ENCODE measurements at regions not wholly inside any gene's neighbourhood (a gene's known extent, or its start where the extent isn't known, plus 50 kb on each side); places are given as distances from the start of the nearest gene placed in this dataset.

DNA sequence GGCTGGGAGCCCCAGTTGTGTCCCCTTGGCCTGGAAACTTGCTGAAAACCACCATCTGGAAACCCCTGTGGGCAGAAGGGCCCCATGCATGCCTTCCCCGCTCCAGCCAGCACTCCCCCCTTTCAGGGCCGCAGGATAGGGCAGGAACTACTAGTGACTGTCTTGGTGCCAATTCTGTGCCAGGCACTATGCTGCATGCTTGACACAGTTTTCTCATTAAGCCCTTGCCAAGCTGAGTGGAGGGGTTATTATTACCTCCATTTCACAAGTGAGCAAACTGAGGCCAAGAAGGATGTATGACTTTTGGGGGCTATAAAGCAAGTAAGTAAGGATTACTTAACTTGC, 73.6 kb upstream of the PJA1 start:
- FAIRE-seq, result no peak

DNA sequence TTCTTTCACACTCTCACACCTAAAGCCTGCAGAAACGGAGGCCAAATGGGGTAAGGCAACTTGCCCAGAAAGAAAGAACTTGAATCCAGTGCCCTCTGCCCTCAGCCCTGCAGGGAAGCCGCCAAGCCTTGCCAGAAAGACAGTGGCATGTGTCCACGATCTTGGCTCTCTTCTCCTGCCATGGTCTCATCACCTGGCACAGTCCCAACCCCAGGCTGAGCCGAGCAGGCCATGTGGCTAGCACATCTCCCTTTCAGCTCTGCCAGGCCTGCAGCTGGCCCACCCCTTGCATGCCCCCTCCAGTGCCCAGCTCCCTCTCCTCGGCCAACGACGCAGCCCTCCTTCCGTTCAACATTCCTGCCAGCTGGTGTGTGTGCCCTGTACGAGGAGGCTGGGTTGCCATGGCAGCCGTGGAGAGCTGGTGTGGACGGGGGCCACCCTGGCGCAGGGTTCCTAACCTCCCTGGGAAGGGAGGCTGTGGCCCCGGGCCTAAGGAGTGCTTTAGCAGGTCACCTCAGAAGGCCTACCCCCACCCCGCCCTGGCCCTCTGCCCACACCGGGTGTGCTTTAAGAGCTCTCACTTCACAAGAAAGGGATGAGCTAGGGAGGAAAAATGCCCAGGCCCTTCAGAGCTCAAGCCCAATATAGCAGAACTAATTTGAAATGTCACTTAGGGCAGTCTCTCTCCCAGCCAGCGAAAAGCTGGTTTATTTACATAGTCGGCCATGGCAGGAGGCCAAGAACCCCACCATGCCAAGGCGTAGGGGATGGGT, 73.0 kb upstream of the PJA1 start:
- H3K27me3 ChIP-seq (ENCODE audit: control insufficient read depth in 3 of 3, insufficient read depth in 3 of 3, low read length in 3 of 3), result peaks cover 0 to 4% (median 0%) of the 10 kb centered on the region in 3 donors
- no peak for DNase-seq
- no peaks in the 10 kb centered on the region for H3K9me3 ChIP-seq (ENCODE audit: control insufficient read depth in 2 of 2, insufficient read depth in 1 of 2, low read depth in 1 of 2, low read length in 1 of 2)
- H3K4me3 ChIP-seq (ENCODE audit: low read depth in 1 of 3, low read length in 3 of 3), result no peak overlapping the region
- no peaks in the 10 kb centered on the region for H3K4me1 ChIP-seq (ENCODE audit: control insufficient read depth in 3 of 3, insufficient read depth in 2 of 3, low read depth in 1 of 3, low read length in 2 of 3)
- H3K27ac ChIP-seq (ENCODE audit: low read depth in 1 of 3, low read length in 2 of 3), result no peak overlapping the region
- WGBS, 3 donors, result 67 to 81% (median 69%) methylated on average over 16 to 18 of the region's 18 CpGs
- no peaks in the 10 kb centered on the region for H3K36me3 ChIP-seq (ENCODE audit: control insufficient read depth in 3 of 3, insufficient read depth in 2 of 3, low read depth in 1 of 3, low read length in 3 of 3)
- FAIRE-seq, result no peak

More for the DNA sequence above, 73.6 kb upstream of the PJA1 start:
- Histone ChIP-seq H3K4me1 (ENCODE audit: control insufficient read depth in 3 of 3, insufficient read depth in 2 of 3, low read depth in 1 of 3, low read length in 2 of 3) (no peaks in the 10 kb centered on the region), H3K4me3 (ENCODE audit: low read depth in 1 of 3, low read length in 3 of 3) (no peak overlapping the region), H3K9me3 (ENCODE audit: control insufficient read depth in 2 of 2, insufficient read depth in 1 of 2, low read depth in 1 of 2, low read length in 1 of 2) (no peaks in the 10 kb centered on the region), H3K27ac (ENCODE audit: low read depth in 1 of 3, low read length in 2 of 3) (no peak overlapping the region), H3K36me3 (ENCODE audit: control insufficient read depth in 3 of 3, insufficient read depth in 2 of 3, low read depth in 1 of 3, low read length in 3 of 3) (no peaks in the 10 kb centered on the region), H3K27me3 (ENCODE audit: control insufficient read depth in 3 of 3, insufficient read depth in 3 of 3, low read length in 3 of 3) (peaks cover 0 to 4% (median 0%) of the 10 kb centered on the region in 3 donors)
- DNase-seq, result no peak
- WGBS, 3 donors, result 46 to 88% (median 48%) methylated on average over 1 to 2 of the region's 2 CpGs

DNA sequence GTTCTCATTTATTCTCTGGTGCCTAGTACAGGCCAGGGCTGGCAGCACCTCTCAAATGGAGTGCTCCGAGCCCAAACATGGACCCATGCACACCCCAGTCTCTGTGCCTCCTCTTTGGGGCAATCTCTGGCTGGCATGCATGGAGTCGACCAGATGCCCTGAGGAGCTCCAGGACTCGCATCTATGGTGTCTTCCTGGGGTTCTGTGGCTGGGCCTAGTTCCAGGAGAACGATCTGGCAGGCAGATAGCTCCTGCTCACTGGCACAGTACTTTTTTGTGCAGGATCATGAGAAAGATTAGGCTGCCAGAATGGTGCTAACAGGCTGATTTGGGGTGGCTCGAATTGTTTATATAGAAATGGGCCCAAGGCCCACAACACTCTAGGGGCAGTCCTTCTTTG, 72.0 kb upstream of the PJA1 start:
- Histone ChIP-seq H3K4me3 (ENCODE audit: low read depth in 1 of 3, low read length in 3 of 3) (no peak overlapping the region), H3K36me3 (ENCODE audit: control insufficient read depth in 3 of 3, insufficient read depth in 2 of 3, low read depth in 1 of 3, low read length in 3 of 3) (no peaks in the 10 kb centered on the region), H3K27ac (ENCODE audit: low read depth in 1 of 3, low read length in 2 of 3) (no peak overlapping the region), H3K4me1 (ENCODE audit: control insufficient read depth in 3 of 3, insufficient read depth in 2 of 3, low read depth in 1 of 3, low read length in 2 of 3) (no peaks in the 10 kb centered on the region), H3K27me3 (ENCODE audit: control insufficient read depth in 3 of 3, insufficient read depth in 3 of 3, low read length in 3 of 3) (peaks cover 0 to 4% (median 0%) of the 10 kb centered on the region in 3 donors), H3K9me3 (ENCODE audit: control insufficient read depth in 2 of 2, insufficient read depth in 1 of 2, low read depth in 1 of 2, low read length in 1 of 2) (no peaks in the 10 kb centered on the region)
- FAIRE-seq, result no peak
- 50 to 71% (median 69%) methylated on average over 5 of the region's 5 CpGs for WGBS, 3 donors
- no peak for DNase-seq

DNA sequence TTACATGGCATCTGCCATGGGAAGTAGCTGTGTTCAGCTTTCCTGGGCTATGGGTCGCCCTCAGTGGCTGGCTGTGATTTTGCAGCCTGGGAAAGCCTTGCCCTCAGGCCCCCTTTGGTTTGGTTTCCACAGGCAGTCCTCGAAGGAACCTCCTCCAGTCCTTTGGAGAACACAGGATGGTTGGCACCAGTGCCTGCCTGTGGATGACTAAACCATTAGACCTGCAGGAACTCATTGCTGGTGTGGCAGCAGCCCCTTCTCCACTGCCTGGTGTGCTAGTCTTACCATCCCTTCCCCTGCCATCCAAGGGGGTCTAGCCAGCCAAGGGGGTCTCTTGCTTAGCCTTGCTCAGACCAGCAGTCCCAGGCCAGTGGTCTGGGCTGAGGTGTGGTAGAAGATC, 71.4 kb upstream of the PJA1 start:
- Histone ChIP-seq H3K9me3 (ENCODE audit: control insufficient read depth in 2 of 2, insufficient read depth in 1 of 2, low read depth in 1 of 2, low read length in 1 of 2) (no peaks in the 10 kb centered on the region), H3K27me3 (ENCODE audit: control insufficient read depth in 3 of 3, insufficient read depth in 3 of 3, low read length in 3 of 3) (peaks cover 0 to 4% (median 0%) of the 10 kb centered on the region in 3 donors), H3K27ac (ENCODE audit: low read depth in 1 of 3, low read length in 2 of 3) (no peak overlapping the region), H3K4me1 (ENCODE audit: control insufficient read depth in 3 of 3, insufficient read depth in 2 of 3, low read depth in 1 of 3, low read length in 2 of 3) (no peaks in the 10 kb centered on the region), H3K36me3 (ENCODE audit: control insufficient read depth in 3 of 3, insufficient read depth in 2 of 3, low read depth in 1 of 3, low read length in 3 of 3) (no peaks in the 10 kb centered on the region), H3K4me3 (ENCODE audit: low read depth in 1 of 3, low read length in 3 of 3) (no peak overlapping the region)
- 35 to 83% (median 71%) methylated on average over 2 of the region's 2 CpGs for WGBS, 3 donors
- FAIRE-seq, result no peak
- no peak for DNase-seq

DNA sequence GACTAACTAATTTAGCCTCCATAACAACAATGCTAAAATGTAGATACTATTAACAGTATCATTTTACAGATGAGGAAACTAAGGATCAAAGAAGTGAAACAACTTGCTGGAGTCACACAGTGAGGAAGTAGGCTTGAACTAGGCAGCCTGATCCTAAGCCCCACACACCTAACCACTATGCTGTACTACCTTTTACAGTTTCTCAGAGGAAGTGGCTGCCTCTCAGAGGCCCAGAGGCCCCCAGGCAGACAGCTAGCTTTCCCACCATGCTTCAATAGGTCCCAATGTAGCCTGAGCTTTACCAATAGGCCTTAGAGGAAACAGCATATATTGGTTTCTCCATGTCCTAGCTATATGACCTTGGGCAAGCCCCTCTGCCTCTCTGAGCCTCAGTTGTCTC, 69.4 kb upstream of the PJA1 start:
- DNase-seq (no peak), FAIRE-seq (no peak)
- Histone ChIP-seq H3K9me3 (ENCODE audit: control insufficient read depth in 2 of 2, insufficient read depth in 1 of 2, low read depth in 1 of 2, low read length in 1 of 2) (no peaks in the 10 kb centered on the region), H3K36me3 (ENCODE audit: control insufficient read depth in 3 of 3, insufficient read depth in 2 of 3, low read depth in 1 of 3, low read length in 3 of 3) (no peaks in the 10 kb centered on the region), H3K4me1 (ENCODE audit: control insufficient read depth in 3 of 3, insufficient read depth in 2 of 3, low read depth in 1 of 3, low read length in 2 of 3) (no peaks in the 10 kb centered on the region), H3K27me3 (ENCODE audit: control insufficient read depth in 3 of 3, insufficient read depth in 3 of 3, low read length in 3 of 3) (peaks cover 0 to 4% (median 0%) of the 10 kb centered on the region in 3 donors), H3K4me3 (ENCODE audit: low read depth in 1 of 3, low read length in 3 of 3) (no peak overlapping the region), H3K27ac (ENCODE audit: low read depth in 1 of 3, low read length in 2 of 3) (no peak overlapping the region)

DNA sequence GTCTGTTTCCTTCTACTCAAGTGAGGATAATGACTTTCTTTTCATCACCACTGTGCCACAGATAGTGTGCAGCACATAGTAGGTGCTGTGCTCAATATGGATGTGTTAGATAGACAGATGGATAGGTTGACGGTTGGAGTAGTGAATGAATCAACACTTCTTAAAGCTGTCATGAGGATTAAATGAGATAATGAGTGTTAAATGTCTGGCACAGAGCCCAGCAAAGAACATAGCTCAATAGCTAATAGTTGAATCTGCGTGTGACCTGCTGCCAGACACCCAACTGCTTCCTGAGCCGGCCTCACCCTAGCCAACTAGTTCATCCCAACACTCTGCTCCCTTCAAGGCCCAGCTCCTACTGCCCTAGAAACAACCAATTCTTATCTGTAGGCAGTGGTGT, 67.7 kb upstream of the PJA1 start:
- Histone ChIP-seq H3K36me3 (ENCODE audit: control insufficient read depth in 3 of 3, insufficient read depth in 2 of 3, low read depth in 1 of 3, low read length in 3 of 3) (no peaks in the 10 kb centered on the region), H3K27me3 (ENCODE audit: control insufficient read depth in 3 of 3, insufficient read depth in 3 of 3, low read length in 3 of 3) (no peaks in the 10 kb centered on the region), H3K4me1 (ENCODE audit: control insufficient read depth in 3 of 3, insufficient read depth in 2 of 3, low read depth in 1 of 3, low read length in 2 of 3) (no peaks in the 10 kb centered on the region), H3K27ac (ENCODE audit: low read depth in 1 of 3, low read length in 2 of 3) (no peak overlapping the region), H3K4me3 (ENCODE audit: low read depth in 1 of 3, low read length in 3 of 3) (no peak overlapping the region), H3K9me3 (ENCODE audit: control insufficient read depth in 2 of 2, insufficient read depth in 1 of 2, low read depth in 1 of 2, low read length in 1 of 2) (no peaks in the 10 kb centered on the region)
- FAIRE-seq (no peak), DNase-seq (peak in 1 of 2 donors; percentile 2)
- 8 to 38% (median 34%) methylated on average over 3 of the region's 3 CpGs for WGBS, 3 donors

DNA sequence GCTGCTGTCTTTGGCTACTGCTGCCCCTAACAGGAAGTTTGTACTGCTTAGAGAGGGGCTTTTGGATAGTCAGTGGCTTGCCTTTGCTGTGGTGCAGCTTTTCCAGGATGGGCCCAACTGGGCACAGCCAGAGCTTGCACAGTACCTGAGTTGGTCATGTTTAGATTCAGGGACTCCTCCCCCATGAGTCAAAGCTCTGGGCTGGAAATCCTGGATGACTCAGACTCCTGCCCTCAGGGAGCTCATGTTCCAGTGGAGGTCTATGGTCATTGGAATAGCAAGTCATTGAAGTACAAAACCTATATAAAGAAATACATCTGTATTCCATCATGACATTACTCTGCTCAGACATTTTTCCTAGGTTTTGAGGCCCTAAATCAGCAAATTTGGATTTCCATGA, 66.7 kb upstream of the PJA1 start:
- DNase-seq (no peak), FAIRE-seq (no peak)
- H3K27me3 ChIP-seq (ENCODE audit: control insufficient read depth in 3 of 3, insufficient read depth in 3 of 3, low read length in 3 of 3), result no peaks in the 10 kb centered on the region

DNA sequence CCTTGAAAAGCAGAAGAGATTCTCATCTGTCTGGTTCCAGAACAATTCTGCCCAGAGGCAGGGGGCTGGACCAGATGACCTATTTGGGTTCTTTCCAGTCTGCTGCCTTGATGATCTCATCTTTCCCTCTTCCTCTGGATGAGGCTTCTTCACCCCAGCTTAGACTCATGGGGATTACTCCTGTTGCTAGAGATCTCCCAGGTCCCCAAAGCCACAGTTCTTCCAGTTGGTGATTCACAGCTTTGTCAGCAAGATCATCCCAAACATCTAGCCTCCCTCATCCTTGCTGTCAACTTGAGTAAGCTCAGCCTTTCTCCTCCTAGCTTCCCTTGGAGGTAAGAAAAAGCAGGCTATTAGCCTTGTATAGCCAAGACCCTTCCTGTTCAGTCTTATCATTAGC, 64.2 kb upstream of the PJA1 start:
- H3K4me1 ChIP-seq (ENCODE audit: control insufficient read depth in 3 of 3, insufficient read depth in 2 of 3, low read depth in 1 of 3, low read length in 2 of 3), result no peaks in the 10 kb centered on the region
- DNase-seq, result no peak
- H3K27me3 ChIP-seq (ENCODE audit: control insufficient read depth in 3 of 3, insufficient read depth in 3 of 3, low read length in 3 of 3), result no peaks in the 10 kb centered on the region
- no peaks in the 10 kb centered on the region for H3K9me3 ChIP-seq (ENCODE audit: control insufficient read depth in 2 of 2, insufficient read depth in 1 of 2, low read depth in 1 of 2, low read length in 1 of 2)
- H3K36me3 ChIP-seq (ENCODE audit: control insufficient read depth in 3 of 3, insufficient read depth in 2 of 3, low read depth in 1 of 3, low read length in 3 of 3), result no peaks in the 10 kb centered on the region
- no peak for FAIRE-seq
- no peak overlapping the region for H3K4me3 ChIP-seq (ENCODE audit: low read depth in 1 of 3, low read length in 3 of 3)
- H3K27ac ChIP-seq (ENCODE audit: low read depth in 1 of 3, low read length in 2 of 3), result no peak overlapping the region

More for the DNA sequence above, 66.7 kb upstream of the PJA1 start:
- H3K9me3 ChIP-seq (ENCODE audit: control insufficient read depth in 2 of 2, insufficient read depth in 1 of 2, low read depth in 1 of 2, low read length in 1 of 2), result no peaks in the 10 kb centered on the region
- H3K36me3 ChIP-seq (ENCODE audit: control insufficient read depth in 3 of 3, insufficient read depth in 2 of 3, low read depth in 1 of 3, low read length in 3 of 3), result no peaks in the 10 kb centered on the region
- no peaks in the 10 kb centered on the region for H3K4me1 ChIP-seq (ENCODE audit: control insufficient read depth in 3 of 3, insufficient read depth in 2 of 3, low read depth in 1 of 3, low read length in 2 of 3)
- H3K27ac ChIP-seq (ENCODE audit: low read depth in 1 of 3, low read length in 2 of 3), result no peak overlapping the region
- no peak overlapping the region for H3K4me3 ChIP-seq (ENCODE audit: low read depth in 1 of 3, low read length in 3 of 3)

DNA sequence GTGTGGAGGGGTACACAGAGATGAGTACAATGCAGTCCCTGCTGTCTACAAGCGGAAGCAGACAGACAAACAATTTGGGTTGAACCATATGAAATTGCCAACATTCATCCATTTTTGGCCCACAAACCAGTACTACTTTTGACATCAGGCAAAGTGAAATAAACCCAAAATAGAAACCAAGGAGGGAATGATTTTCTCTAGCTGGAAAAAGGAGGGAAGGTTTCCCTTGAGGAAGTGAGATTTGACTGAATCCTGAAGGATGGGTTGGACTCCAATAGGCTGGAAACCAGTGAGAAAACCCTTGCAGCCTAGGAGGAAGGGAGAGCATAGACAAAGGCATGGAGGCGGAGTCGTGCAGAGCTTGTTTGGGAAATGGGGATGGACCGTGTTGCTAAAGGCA, 63.5 kb upstream of the PJA1 start:
- DNase-seq, result no peak
- no peaks in the 10 kb centered on the region for H3K4me1 ChIP-seq (ENCODE audit: control insufficient read depth in 3 of 3, insufficient read depth in 2 of 3, low read depth in 1 of 3, low read length in 2 of 3)
- no peaks in the 10 kb centered on the region for H3K36me3 ChIP-seq (ENCODE audit: control insufficient read depth in 3 of 3, insufficient read depth in 2 of 3, low read depth in 1 of 3, low read length in 3 of 3)
- FAIRE-seq, result no peak
- no peaks in the 10 kb centered on the region for H3K27me3 ChIP-seq (ENCODE audit: control insufficient read depth in 3 of 3, insufficient read depth in 3 of 3, low read length in 3 of 3)
- 64 to 90% (median 82%) methylated on average over 4 of the region's 4 CpGs for WGBS, 3 donors
- no peak overlapping the region for H3K27ac ChIP-seq (ENCODE audit: low read depth in 1 of 3, low read length in 2 of 3)
- no peak overlapping the region for H3K4me3 ChIP-seq (ENCODE audit: low read depth in 1 of 3, low read length in 3 of 3)
- no peaks in the 10 kb centered on the region for H3K9me3 ChIP-seq (ENCODE audit: control insufficient read depth in 2 of 2, insufficient read depth in 1 of 2, low read depth in 1 of 2, low read length in 1 of 2)
